ENCODE measurements at regions not wholly inside any gene's neighbourhood (a gene's known extent, or its start where the extent isn't known, plus 50 kb on each side); places are given as distances from the start of the nearest gene placed in this dataset.

DNA sequence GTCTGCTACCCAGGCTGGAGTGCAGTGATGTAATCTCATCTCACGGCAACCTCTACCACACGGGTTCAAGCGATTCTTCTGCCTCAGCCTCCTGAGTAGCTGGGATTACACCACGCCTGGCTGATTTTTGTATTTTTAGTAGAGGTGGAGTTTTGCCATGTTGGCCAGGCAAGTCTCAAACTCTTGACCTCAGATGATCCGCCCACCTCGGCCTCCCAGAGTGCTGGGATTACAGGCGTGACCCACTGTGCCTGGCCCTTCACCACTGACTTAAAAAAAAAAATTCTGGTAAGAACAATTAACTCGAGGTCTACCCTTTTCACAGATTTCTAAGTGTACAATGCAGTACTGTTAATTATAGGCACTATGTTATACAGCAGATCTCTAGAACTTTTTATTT lies 279.4 kb downstream of the PARN start:
- TF ChIP-seq, protein P1, sequence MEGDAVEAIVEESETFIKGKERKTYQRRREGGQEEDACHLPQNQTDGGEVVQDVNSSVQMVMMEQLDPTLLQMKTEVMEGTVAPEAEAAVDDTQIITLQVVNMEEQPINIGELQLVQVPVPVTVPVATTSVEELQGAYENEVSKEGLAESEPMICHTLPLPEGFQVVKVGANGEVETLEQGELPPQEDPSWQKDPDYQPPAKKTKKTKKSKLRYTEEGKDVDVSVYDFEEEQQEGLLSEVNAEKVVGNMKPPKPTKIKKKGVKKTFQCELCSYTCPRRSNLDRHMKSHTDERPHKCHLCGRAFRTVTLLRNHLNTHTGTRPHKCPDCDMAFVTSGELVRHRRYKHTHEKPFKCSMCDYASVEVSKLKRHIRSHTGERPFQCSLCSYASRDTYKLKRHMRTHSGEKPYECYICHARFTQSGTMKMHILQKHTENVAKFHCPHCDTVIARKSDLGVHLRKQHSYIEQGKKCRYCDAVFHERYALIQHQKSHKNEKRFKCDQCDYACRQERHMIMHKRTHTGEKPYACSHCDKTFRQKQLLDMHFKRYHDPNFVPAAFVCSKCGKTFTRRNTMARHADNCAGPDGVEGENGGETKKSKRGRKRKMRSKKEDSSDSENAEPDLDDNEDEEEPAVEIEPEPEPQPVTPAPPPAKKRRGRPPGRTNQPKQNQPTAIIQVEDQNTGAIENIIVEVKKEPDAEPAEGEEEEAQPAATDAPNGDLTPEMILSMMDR (IDR thresholded peaks at IDR 0.05): no peak
- TF ChIP-seq POLR2AphosphoS5 (IDR thresholded peaks at IDR 0.05): no peak

All from prostate gland (tissue), 2 donors.